ENCODE measurements at regions not wholly inside any gene's neighbourhood (a gene's known extent, or its start where the extent isn't known, plus 50 kb on each side); places are given as distances from the start of the nearest gene placed in this dataset.

DNA sequence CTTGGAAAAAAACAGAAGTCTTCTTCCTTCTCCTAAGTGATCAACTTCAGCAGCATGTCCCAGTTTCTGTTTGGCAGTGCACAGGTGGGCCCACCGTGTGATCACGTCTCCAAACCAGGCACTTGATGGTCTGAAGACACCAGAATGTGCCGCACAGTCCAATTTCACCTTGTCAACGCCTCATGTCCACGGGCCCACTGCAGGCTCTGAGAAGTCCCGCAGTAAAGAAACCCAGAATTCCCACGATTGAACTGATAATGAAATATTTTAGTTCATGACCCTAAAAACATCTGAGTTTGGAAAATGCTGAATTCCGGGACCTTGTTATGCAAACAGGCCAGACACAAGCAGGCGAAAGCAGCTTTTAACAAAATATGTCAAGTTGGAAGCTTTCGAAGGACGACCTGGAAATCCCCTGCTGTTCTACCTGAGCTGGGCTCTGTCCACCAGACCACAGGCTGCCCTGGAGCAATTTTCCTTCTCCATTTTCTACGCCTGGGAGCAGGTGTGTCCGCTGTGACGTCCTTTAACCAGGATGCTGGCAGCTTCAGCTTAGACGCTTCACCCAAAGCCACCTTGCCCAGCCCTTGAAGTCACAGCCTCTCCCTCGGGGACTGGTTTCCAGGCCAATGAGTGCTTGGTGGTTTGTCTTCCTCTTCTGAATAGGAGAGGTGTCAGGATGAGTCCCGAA, 167.8 kb upstream of the IQSEC1 start:
- Mint-ChIP-seq H3K9me3 (no peaks in the 10 kb centered on the region), H3K36me3 (no peaks in the 10 kb centered on the region), H3K27me3 (ENCODE audit: low read depth in 3 of 3) (peaks cover 2 to 9% (median 3%) of the 10 kb centered on the region in 3 donors), H3K4me3 (no peak overlapping the region), H3K4me1 (peaks cover under 1 to 10% of the 10 kb centered on the region in 2 donors), H3K27ac (no peak overlapping the region)
- no peak for DNase-seq

- H3K4me3 Mint-ChIP-seq: no peak overlapping the region
- H3K4me1 Mint-ChIP-seq: peaks cover 16 to 20% of the 10 kb centered on the region in 2 donors
- peaks cover 0 to 9% (median 2%) of the 10 kb centered on the region in 3 donors for H3K27me3 Mint-ChIP-seq (ENCODE audit: low read depth in 3 of 3)
- H3K36me3 Mint-ChIP-seq: no peaks in the 10 kb centered on the region
- no peak overlapping the region for H3K27ac Mint-ChIP-seq
- no peak for DNase-seq
- H3K9me3 Mint-ChIP-seq: no peaks in the 10 kb centered on the region
Observed at GRCh38 chr3:13239467-13239760, 166.2 kb upstream of the IQSEC1 start.

DNA sequence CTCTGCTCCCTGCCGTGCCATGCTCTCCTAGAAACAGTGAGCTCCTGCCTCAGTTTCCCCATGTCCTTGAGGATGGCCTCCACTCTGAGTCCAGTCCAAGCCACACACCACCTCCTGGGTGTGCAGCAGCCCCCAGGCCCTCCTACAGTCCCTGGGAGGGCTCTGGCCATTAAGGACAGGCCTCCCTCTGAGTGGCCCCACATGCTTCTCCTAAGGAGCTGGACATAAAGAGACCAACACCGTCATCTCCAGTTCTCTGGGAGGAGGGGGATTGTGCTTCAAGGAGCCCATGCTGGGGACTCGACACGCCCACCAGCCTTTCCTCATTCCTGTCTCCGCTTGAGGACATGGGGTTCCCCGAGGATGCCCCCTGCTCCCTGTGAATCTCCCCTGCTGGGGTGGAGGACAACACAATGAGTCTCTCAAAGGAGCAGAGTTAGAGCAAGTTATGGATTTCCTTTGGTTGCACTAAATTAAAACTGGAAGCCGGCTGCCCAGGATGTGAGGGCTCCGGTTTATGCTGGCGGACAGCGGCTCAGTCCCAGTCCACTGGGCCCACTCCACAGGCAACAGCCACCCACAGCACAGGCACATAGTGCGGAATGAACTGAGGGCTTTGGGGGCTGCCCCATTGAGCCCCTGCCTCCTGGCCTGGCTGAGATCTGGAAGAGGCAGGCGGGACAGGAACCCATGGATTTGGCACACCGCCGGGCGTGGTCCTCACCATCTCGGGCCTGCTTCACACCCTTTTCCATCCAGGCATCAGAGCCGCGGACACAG, 165.6 kb upstream of the IQSEC1 start:
- no peak overlapping the region for H3K27ac Mint-ChIP-seq
- H3K27me3 Mint-ChIP-seq (ENCODE audit: low read depth in 3 of 3): peaks cover 5 to 11% (median 5%) of the 10 kb centered on the region in 3 donors
- peaks cover 22 to 25% of the 10 kb centered on the region in 2 donors for H3K4me1 Mint-ChIP-seq
- no peaks in the 10 kb centered on the region for H3K36me3 Mint-ChIP-seq
- no peak overlapping the region for H3K4me3 Mint-ChIP-seq
- no peaks in the 10 kb centered on the region for H3K9me3 Mint-ChIP-seq
- DNase-seq: no peak

DNA sequence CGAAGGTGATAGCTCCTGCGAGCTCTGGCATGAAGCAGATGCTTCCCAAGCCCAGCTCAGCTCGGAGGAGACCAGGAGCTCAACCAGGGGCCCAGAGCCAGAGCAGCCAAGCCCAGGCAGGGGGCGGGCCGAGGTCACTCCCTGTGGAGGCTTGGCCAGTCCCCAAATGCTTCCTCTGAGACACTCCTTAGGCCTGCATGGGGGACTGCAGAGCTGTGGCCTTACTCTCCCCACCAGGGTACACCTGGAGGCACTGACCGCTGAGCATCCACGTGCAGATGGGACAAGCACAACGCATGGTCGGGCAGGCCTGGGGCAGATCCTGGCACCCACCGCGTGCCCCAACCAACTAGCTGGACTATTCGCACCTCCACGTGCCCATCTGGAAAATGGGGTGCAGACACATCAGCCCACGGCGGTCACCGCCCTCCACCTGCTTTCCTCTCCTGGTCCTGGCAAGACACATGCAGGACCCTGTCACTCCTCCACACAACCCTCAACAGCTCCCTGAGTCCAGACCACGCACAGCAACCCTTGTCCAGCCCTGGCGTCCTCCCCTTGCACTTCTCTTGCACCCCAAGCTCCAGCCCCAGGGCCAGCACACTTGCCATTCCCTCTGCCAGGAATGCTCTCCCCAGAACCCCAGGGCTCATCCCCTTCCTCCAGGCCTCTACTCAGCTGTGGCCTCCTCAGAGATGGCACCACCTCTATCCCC, 164.7 kb upstream of the IQSEC1 start:
- no peak for DNase-seq
- Mint-ChIP-seq H3K27ac (peak overlapping the region in 1 of 6 donors; percentile 62), H3K4me1 (peaks cover 31 to 34% of the 10 kb centered on the region in 2 donors), H3K27me3 (ENCODE audit: low read depth in 3 of 3) (peaks cover 7 to 16% (median 10%) of the 10 kb centered on the region in 3 donors), H3K36me3 (no peaks in the 10 kb centered on the region), H3K9me3 (no peaks in the 10 kb centered on the region), H3K4me3 (peak overlapping the region in 1 of 5 donors; percentile 25)

GRCh38 chr3:13236557-13237173, 163.4 kb upstream of the IQSEC1 start:
- no peaks in the 10 kb centered on the region for H3K36me3 Mint-ChIP-seq

DNA sequence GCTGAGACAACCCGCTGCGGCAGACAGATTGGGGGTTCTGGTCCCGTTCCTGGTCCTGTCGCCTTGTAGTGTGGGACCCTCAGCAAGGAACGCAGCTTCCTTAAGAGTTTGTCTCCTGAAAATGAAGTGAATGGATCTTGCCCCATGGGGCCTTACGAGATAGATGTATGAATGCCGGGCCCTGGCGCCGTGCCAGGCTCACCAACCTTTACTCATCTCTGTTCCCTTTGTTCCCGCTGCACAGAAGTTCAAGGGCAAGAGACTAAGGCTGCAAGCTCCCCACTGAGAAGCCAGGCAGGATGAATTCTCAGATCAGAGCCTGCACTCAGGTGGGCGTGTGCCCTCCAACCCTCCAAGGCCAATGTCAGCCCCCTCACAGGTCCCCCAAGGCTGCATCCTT, 162.7 kb upstream of the IQSEC1 start:
- Mint-ChIP-seq H3K4me3 (peak overlapping the region in 4 of 5 donors; percentile 28 to 63 (median 31)), H3K36me3 (no peaks in the 10 kb centered on the region), H3K27ac (peak overlapping the region in 2 of 6 donors; percentile 10 to 30), H3K4me1 (peaks cover 35 to 43% of the 10 kb centered on the region in 2 donors), H3K27me3 (ENCODE audit: low read depth in 3 of 3) (peaks cover 14 to 31% (median 16%) of the 10 kb centered on the region in 3 donors), H3K9me3 (no peaks in the 10 kb centered on the region)
- no peak for DNase-seq

More at GRCh38 chr3:13236557-13237173, 163.4 kb upstream of the IQSEC1 start:
- no peak for DNase-seq
- Mint-ChIP-seq H3K4me1 (peaks cover 35 to 43% of the 10 kb centered on the region in 2 donors), H3K27me3 (ENCODE audit: low read depth in 3 of 3) (peaks cover 11 to 26% (median 15%) of the 10 kb centered on the region in 3 donors), H3K9me3 (no peaks in the 10 kb centered on the region), H3K4me3 (peak overlapping the region in 1 of 5 donors; percentile 7), H3K27ac (no peak overlapping the region)

DNA sequence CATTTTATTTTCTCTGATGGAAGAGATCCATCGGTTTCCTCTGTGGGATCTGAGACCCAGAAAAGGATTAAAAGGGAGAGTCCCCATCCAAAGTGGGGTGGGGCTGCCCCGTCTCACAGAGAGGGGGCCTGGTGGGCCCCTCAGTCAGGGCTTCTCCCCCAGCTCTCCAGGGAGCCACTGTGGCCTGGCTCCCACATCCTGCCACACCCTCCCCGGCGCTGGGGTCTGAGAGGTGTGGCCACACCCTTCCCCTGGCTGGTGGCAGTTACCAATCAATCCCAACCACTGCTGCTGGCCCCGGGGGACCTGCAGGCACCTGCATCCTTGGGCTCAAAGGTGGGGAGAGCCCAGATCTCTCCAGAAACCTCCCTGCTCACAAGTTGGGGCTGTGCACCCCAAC, 161.8 kb upstream of the IQSEC1 start:
- Mint-ChIP-seq H3K36me3 (no peaks in the 10 kb centered on the region), H3K27me3 (ENCODE audit: low read depth in 3 of 3) (peaks cover 14 to 29% (median 16%) of the 10 kb centered on the region in 3 donors), H3K4me1 (peaks cover 35 to 43% of the 10 kb centered on the region in 2 donors), H3K27ac (peak overlapping the region in 4 of 6 donors; percentile 66 to 86 (median 77)), H3K9me3 (no peaks in the 10 kb centered on the region), H3K4me3 (peak overlapping the region; percentile 63 to 81 (median 70))
- peak; percentile 14 to 38 (median 29) for DNase-seq

GRCh38 chr3:13234666-13235065, 161.4 kb upstream of the IQSEC1 start:
- DNase-seq: no peak
- Mint-ChIP-seq H3K36me3 (no peaks in the 10 kb centered on the region), H3K4me1 (peaks cover 35 to 43% of the 10 kb centered on the region in 2 donors), H3K27me3 (ENCODE audit: low read depth in 3 of 3) (peaks cover 14 to 28% (median 16%) of the 10 kb centered on the region in 3 donors), H3K9me3 (no peaks in the 10 kb centered on the region), H3K4me3 (peak overlapping the region; percentile 65 to 81 (median 78)), H3K27ac (peak overlapping the region in 5 of 6 donors; percentile 18 to 86 (median 76))

- no peaks in the 10 kb centered on the region for H3K36me3 Mint-ChIP-seq
- no peaks in the 10 kb centered on the region for H3K9me3 Mint-ChIP-seq
- peak overlapping the region in 5 of 6 donors; percentile 18 to 86 (median 76) for H3K27ac Mint-ChIP-seq
- DNase-seq: peak; percentile 78 to 88 (median 85)
- H3K4me3 Mint-ChIP-seq: peak overlapping the region; percentile 65 to 81 (median 78)
- peaks cover 14 to 27% (median 15%) of the 10 kb centered on the region in 3 donors for H3K27me3 Mint-ChIP-seq (ENCODE audit: low read depth in 3 of 3)
- H3K4me1 Mint-ChIP-seq: peaks cover 35 to 43% of the 10 kb centered on the region in 2 donors
Observed at GRCh38 chr3:13233487-13234485, 160.6 kb upstream of the IQSEC1 start.

- Mint-ChIP-seq H3K36me3 (no peaks in the 10 kb centered on the region), H3K27me3 (ENCODE audit: low read depth in 3 of 3) (peaks cover 14 to 29% (median 16%) of the 10 kb centered on the region in 3 donors), H3K4me3 (peak overlapping the region in 1 of 5 donors; percentile 49), H3K4me1 (peaks cover 35 to 43% of the 10 kb centered on the region in 2 donors), H3K9me3 (no peaks in the 10 kb centered on the region), H3K27ac (no peak overlapping the region)
- DNase-seq: no peak
Observed at GRCh38 chr3:13231781-13232666, 158.8 kb upstream of the IQSEC1 start.

- Mint-ChIP-seq H3K4me1 (peaks cover 19 to 23% of the 10 kb centered on the region in 2 donors), H3K27ac (no peak overlapping the region), H3K9me3 (no peaks in the 10 kb centered on the region)
Observed at GRCh38 chr3:13229273-13229949, 156.2 kb upstream of the IQSEC1 start.

More at GRCh38 chr3:13229273-13229949, 156.2 kb upstream of the IQSEC1 start:
- DNase-seq: no peak
- Mint-ChIP-seq H3K4me3 (no peak overlapping the region), H3K27me3 (ENCODE audit: low read depth in 3 of 3) (peaks cover 14 to 28% (median 16%) of the 10 kb centered on the region in 3 donors), H3K36me3 (no peaks in the 10 kb centered on the region)

All from immature natural killer cell (primary cell).